HepG2 (cell line): ENCODE measurements at regions not wholly inside any gene's neighbourhood (a gene's known extent, or its start where the extent isn't known, plus 50 kb on each side); places are given as distances from the start of the nearest gene placed in this dataset.

Source experiments
- ARID5B ChIP-seq: IDR thresholded peaks from 2 replicates; pipeline ENCODE4 v1.4.0; 2020; ENCODE audit warnings: mild to moderate bottlenecking, missing genetic modification reagents
- ASH2L ChIP-seq: fragments of 300-600, 200-600 bp; sonication (generic); IDR thresholded peaks from 2 replicates; pipeline ENCODE4 v1.7.0; 2017; ENCODE audit warnings: low read depth, mild to moderate bottlenecking, moderate library complexity, mixed read lengths, low read length; ENCODE audit not compliant: insufficient read length
- E2F2 ChIP-seq: sonication (generic); formaldehyde crosslinking; IDR thresholded peaks from 2 replicates; pipeline ENCODE4 v1.4.0; 2020; ENCODE audit warnings: missing genetic modification reagents, borderline replicate concordance
- FOXP4 ChIP-seq: sonication (generic); formaldehyde crosslinking; IDR thresholded peaks from 2 replicates; pipeline ENCODE4 v1.4.0; 2020; ENCODE audit warnings: missing genetic modification reagents
- GATA4 ChIP-seq: sonication (generic); IDR thresholded peaks from 2 replicates; pipeline ENCODE4 v1.6.1; 2016; ENCODE audit warnings: antibody characterized with exemption, low read depth, borderline replicate concordance
- GATAD2A ChIP-seq: IDR thresholded peaks from 2 replicates; pipeline ENCODE4 v1.6.1; 2016
- GFI1 ChIP-seq: sonication (generic); formaldehyde crosslinking; IDR thresholded peaks from 2 replicates; pipeline ENCODE4 v1.5.0; 2020; ENCODE audit warnings: missing genetic modification reagents, mild to moderate bottlenecking, borderline replicate concordance
- HMG20A ChIP-seq: IDR thresholded peaks from 2 replicates; pipeline ENCODE4 v1.6.1; 2016; ENCODE audit warnings: borderline replicate concordance
- HNF4A ChIP-seq: sonication (generic); formaldehyde crosslinking; IDR thresholded peaks from 2 replicates; pipeline ENCODE4 v1.4.0; 2020; ENCODE audit warnings: missing genetic modification reagents
- KAT2B ChIP-seq: fragments of 150-350 bp; IDR thresholded peaks from 2 replicates; pipeline ENCODE4 v1.6.1; 2014; ENCODE audit warnings: low read depth, low read length, borderline replicate concordance
- MIER2 ChIP-seq: IDR thresholded peaks from 2 replicates; pipeline ENCODE4 v1.6.1; 2016; ENCODE audit warnings: missing biosample characterization, missing genetic modification reagents
- NFKBIZ ChIP-seq: IDR thresholded peaks from 2 replicates; pipeline ENCODE4 v1.6.1; 2018; ENCODE audit warnings: missing genetic modification reagents, missing compliant biosample characterization
- NR2F6 ChIP-seq, 2 experiments: IDR thresholded peaks; 2 replicates each; pipeline ENCODE4 v1.6.1; 2016; ENCODE audit warnings: antibody characterized with exemption in 1 of 2, mild to moderate bottlenecking in 1 of 2
- RCOR2 ChIP-seq: IDR thresholded peaks from 2 replicates; pipeline ENCODE4 v1.6.1; 2016; ENCODE audit warnings: missing biosample characterization, missing genetic modification reagents
- SAP130 ChIP-seq: IDR thresholded peaks from 2 replicates; pipeline ENCODE4 v1.6.1; 2016; ENCODE audit warnings: low read depth
- SP140L ChIP-seq: sonication (generic); formaldehyde crosslinking; IDR thresholded peaks from 2 replicates; pipeline ENCODE4 v1.4.0; 2020; ENCODE audit warnings: missing genetic modification reagents, borderline replicate concordance
- SUZ12 ChIP-seq: fragments of 150-350 bp; IDR thresholded peaks from 2 replicates; pipeline ENCODE4 v1.6.1; 2014; ENCODE audit warnings: low read depth, low read length
- TCF7L2 ChIP-seq: IDR thresholded peaks from 2 replicates; pipeline ENCODE4 v1.6.1; 2011; ENCODE audit warnings: mild to moderate bottlenecking, low read depth, low read length, moderate library complexity
- ZNF24 ChIP-seq: fragments of 450-650 bp; IDR thresholded peaks from 2 replicates; pipeline ENCODE4 v1.6.1; 2017; ENCODE audit warnings: antibody characterized with exemption, mild to moderate bottlenecking
- ZNF792 ChIP-seq: IDR thresholded peaks from 2 replicates; pipeline ENCODE4 v1.6.1; 2016
- TF ChIP-seq, protein P1 (sequence below): sonication (generic); formaldehyde crosslinking; IDR thresholded peaks from 2 replicates; pipeline ENCODE4 v1.4.0; 2020; ENCODE audit warnings: missing genetic modification reagents

DNA sequence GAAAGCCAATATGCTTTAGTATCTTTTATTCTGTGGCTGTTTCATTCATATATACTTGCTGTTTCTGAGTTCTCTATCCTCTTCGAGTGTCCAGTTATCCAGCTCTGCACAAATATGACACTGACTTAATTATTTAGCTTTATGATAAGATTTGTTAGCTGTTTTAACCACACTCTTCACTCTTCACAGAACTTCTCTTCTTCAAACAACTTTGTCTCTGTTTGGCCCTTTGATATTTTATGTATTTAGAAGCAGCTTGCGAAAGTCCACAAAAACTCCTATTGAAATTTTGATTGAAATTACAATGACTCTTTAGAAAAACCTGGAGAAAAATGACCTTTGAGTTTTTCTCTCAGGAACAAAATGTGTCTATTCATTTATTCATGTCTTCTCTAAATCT, 407.0 kb downstream of the CPS1 start (continued):
- TF ChIP-seq FOXP4 (CRISPR knock-in tag) = peak; percentile 64; the same call in 1 of the 2 replicates
- no peak for TF ChIP-seq SUZ12
- TF ChIP-seq E2F2 (CRISPR knock-in tag) = no peak
- TF ChIP-seq GFI1 (CRISPR knock-in tag) = peak; percentile 67; the same call in 1 of the 2 replicates
- TF ChIP-seq SAP130 (CRISPR knock-in tag) = peak; percentile 26; the same call in 1 of the 2 replicates
- TF ChIP-seq SP140L (CRISPR knock-in tag) = no peak
- no peak for TF ChIP-seq ZNF792 (CRISPR knock-in tag)
- no peak for TF ChIP-seq KAT2B
- TF ChIP-seq HMG20A (CRISPR knock-in tag) = peak; percentile 88
- peak; percentile 87 for TF ChIP-seq ARID5B (CRISPR knock-in tag)
- peak; percentile 52 for TF ChIP-seq NR2F6 (IDR thresholded peaks at IDR 0.05)
- no peak for TF ChIP-seq NR2F6 (CRISPR knock-in tag; IDR thresholded peaks at IDR 0.05)
- TF ChIP-seq HNF4A (CRISPR knock-in tag) = peak; percentile 60
- TF ChIP-seq ZNF24 = no peak
- TF ChIP-seq NFKBIZ (CRISPR knock-in tag) = no peak
- TF ChIP-seq RCOR2 (CRISPR knock-in tag) = 0 out of 2 replicates have a peak, but pooled peaks have one; percentile 28
- peak; percentile 52; the same call in 1 of the 2 replicates for TF ChIP-seq GATA4
- TF ChIP-seq MIER2 (CRISPR knock-in tag) = no peak
- TF ChIP-seq TCF7L2 = peak; percentile 84
- TF ChIP-seq ASH2L = peak; percentile 22
- TF ChIP-seq, protein P1, sequence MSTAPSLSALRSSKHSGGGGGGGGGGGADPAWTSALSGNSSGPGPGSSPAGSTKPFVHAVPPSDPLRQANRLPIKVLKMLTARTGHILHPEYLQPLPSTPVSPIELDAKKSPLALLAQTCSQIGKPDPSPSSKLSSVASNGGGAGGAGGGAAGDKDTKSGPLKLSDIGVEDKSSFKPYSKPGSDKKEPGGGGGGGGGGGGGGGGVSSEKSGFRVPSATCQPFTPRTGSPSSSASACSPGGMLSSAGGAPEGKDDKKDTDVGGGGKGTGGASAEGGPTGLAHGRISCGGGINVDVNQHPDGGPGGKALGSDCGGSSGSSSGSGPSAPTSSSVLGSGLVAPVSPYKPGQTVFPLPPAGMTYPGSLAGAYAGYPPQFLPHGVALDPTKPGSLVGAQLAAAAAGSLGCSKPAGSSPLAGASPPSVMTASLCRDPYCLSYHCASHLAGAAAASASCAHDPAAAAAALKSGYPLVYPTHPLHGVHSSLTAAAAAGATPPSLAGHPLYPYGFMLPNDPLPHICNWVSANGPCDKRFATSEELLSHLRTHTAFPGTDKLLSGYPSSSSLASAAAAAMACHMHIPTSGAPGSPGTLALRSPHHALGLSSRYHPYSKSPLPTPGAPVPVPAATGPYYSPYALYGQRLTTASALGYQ (CRISPR knock-in tag) = 0 out of 2 replicates have a peak, but pooled peaks have one; percentile 43
- TF ChIP-seq GATAD2A (CRISPR knock-in tag) = peak; percentile 83; the same call in 1 of the 2 replicates
